ENCODE measurements at regions not wholly inside any gene's neighbourhood (a gene's known extent, or its start where the extent isn't known, plus 50 kb on each side); places are given as distances from the start of the nearest gene placed in this dataset.

DNA sequence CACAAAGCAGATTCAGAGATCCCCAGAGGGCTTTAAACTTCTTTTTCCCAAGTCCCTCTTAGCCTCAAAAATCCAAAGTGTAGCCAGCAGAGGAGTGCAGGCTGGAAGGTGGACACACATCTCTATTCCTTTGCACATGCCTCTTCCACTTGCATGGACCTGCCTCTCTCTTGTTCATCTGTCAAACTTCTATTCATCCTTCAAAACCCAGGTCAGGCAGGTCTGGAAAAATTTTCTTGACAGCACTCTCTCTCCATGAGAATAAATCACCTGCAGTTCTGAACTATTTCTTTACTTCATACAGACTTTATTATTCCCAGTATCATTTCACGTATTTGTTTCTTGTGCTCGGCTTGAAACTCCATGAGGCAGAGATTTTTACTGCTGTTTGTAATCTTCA, 127.5 kb downstream of the SS18 start:
- no peak overlapping the region for H3K27ac Mint-ChIP-seq
- H3K4me3 Mint-ChIP-seq, result no peak overlapping the region
- no peaks in the 10 kb centered on the region for H3K36me3 Mint-ChIP-seq (ENCODE audit: low read depth)
- H3K9me3 Mint-ChIP-seq, result no peaks in the 10 kb centered on the region
- intact Hi-C loops (cut with micrococcal nuclease), result no loop called here
- no peaks in the 10 kb centered on the region for H3K4me1 Mint-ChIP-seq (ENCODE audit: low read depth)
- no peaks in the 10 kb centered on the region for H3K27me3 Mint-ChIP-seq

DNA sequence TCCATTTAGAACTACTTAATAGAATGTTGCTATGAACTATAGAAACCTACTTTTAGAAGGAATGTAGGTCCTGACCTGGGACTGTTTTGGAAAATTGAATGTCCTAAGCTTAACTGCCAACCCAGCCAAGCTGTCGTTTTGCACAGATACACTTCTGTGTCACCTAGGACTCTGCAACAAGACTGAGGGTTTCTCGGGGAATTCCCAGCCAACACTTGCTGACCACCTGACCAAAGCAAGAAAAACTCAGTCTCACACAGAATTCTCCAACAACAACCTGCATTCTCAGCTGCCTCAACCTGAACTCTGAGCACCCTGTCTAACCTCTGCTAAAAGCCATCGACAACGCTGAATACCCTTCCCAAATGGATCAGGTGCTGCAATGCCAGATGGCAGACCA, 128.2 kb downstream of the SS18 start:
- Mint-ChIP-seq H3K27ac (no peak overlapping the region), H3K4me3 (no peak overlapping the region), H3K36me3 (ENCODE audit: low read depth) (no peaks in the 10 kb centered on the region), H3K27me3 (no peaks in the 10 kb centered on the region), H3K4me1 (ENCODE audit: low read depth) (no peaks in the 10 kb centered on the region), H3K9me3 (no peaks in the 10 kb centered on the region)
- intact Hi-C loops (cut with micrococcal nuclease), result no loop called here

DNA sequence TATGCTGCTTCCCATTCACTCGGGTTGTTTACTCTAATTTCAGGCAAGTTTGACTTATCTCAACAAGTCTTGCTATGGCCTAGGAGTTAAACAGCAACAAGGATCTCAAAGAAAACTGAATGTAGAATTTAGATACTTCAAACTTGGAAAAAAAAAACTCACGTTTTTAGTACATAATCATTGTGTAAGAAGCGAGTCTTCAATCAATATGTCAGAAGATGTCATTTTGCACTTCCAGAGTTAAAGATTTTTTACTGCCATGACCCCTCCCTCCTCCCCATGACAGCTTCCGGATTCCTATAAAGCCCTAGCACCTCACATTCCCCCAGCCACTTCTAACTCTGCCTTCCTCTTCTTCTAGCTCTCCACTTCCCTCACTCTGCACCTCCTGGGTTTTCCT, 133.4 kb downstream of the SS18 start:
- no peaks in the 10 kb centered on the region for H3K4me1 Mint-ChIP-seq (ENCODE audit: low read depth)
- intact Hi-C loops (cut with micrococcal nuclease), result no loop called here

GRCh38 chr18:25953111-25953510, 137.3 kb downstream of the SS18 start:
- H3K9me3 Mint-ChIP-seq, result no peaks in the 10 kb centered on the region
- no peak overlapping the region for H3K4me3 Mint-ChIP-seq
- no peak overlapping the region for H3K27ac Mint-ChIP-seq
- no peaks in the 10 kb centered on the region for H3K4me1 Mint-ChIP-seq (ENCODE audit: low read depth)
- intact Hi-C loops (cut with micrococcal nuclease), result no loop called here
- no peaks in the 10 kb centered on the region for H3K36me3 Mint-ChIP-seq (ENCODE audit: low read depth)
- no peaks in the 10 kb centered on the region for H3K27me3 Mint-ChIP-seq

More for the DNA sequence above, 133.4 kb downstream of the SS18 start:
- H3K4me3 Mint-ChIP-seq, result no peak overlapping the region
- no peaks in the 10 kb centered on the region for H3K9me3 Mint-ChIP-seq
- no peaks in the 10 kb centered on the region for H3K36me3 Mint-ChIP-seq (ENCODE audit: low read depth)
- H3K27ac Mint-ChIP-seq, result no peak overlapping the region
- H3K27me3 Mint-ChIP-seq, result no peaks in the 10 kb centered on the region

DNA sequence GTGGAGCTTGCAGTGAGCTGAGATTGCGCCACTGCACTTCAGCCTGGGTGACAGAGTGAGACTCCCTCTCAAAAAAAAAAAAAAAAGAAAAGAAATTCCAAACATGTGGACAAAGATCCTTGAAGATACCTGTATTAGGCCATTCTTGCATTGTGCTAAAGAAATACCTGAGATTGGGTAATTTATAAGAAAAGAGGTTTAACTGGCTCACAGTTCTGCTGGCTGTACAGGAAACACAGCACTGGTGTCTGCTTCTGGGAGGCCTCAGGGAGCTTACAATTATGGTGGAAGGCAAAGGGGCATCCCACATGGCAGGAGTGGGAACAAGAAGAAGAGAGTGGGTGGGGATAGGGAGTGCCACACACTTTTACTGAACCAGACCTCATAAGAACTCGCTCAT, 140.1 kb downstream of the SS18 start:
- Mint-ChIP-seq H3K27ac (no peak overlapping the region), H3K9me3 (peaks cover 13% of the 10 kb centered on the region), H3K4me3 (no peak overlapping the region), H3K27me3 (no peaks in the 10 kb centered on the region), H3K4me1 (ENCODE audit: low read depth) (no peaks in the 10 kb centered on the region), H3K36me3 (ENCODE audit: low read depth) (no peaks in the 10 kb centered on the region)
- intact Hi-C loops (cut with micrococcal nuclease), result no loop called here

GRCh38 chr18:25946540-25946939, 143.9 kb downstream of the SS18 start:
- Mint-ChIP-seq H3K4me1 (ENCODE audit: low read depth) (no peaks in the 10 kb centered on the region), H3K27ac (no peak overlapping the region), H3K9me3 (peaks cover 13% of the 10 kb centered on the region), H3K27me3 (no peaks in the 10 kb centered on the region), H3K36me3 (ENCODE audit: low read depth) (no peaks in the 10 kb centered on the region), H3K4me3 (no peak overlapping the region)
- intact Hi-C loops (cut with micrococcal nuclease), result no loop called here

- no peak overlapping the region for H3K4me3 Mint-ChIP-seq
- no peaks in the 10 kb centered on the region for H3K27me3 Mint-ChIP-seq
- intact Hi-C loops (cut with micrococcal nuclease), result no loop called here
- H3K27ac Mint-ChIP-seq, result no peak overlapping the region
- H3K9me3 Mint-ChIP-seq, result no peaks in the 10 kb centered on the region
- no peaks in the 10 kb centered on the region for H3K4me1 Mint-ChIP-seq (ENCODE audit: low read depth)
- no peaks in the 10 kb centered on the region for H3K36me3 Mint-ChIP-seq (ENCODE audit: low read depth)
These were observed 155.1 kb downstream of the SS18 start for GRCh38 chr18:25935356-25935755.

DNA sequence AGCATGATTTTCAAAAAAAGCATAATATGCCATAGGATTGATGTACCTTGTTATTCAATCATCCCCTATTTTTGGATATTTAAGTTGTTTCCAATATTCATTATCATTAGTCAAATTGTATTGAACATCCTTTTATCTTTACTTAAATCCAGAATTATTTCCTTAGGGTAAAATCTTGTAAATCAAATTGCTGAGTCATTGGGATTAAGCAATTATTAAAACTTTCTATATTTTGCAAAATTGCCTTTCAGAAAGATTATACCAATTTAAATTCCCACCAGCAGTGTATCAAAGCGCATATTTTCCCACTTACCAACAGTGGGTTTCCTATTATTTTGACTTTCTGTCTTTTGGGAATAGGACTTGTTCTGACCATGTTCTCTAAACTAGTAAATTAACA, 159.3 kb downstream of the SS18 start:
- no peaks in the 10 kb centered on the region for H3K27me3 Mint-ChIP-seq
- no peak overlapping the region for H3K4me3 Mint-ChIP-seq
- H3K36me3 Mint-ChIP-seq (ENCODE audit: low read depth), result no peaks in the 10 kb centered on the region
- H3K27ac Mint-ChIP-seq, result no peak overlapping the region
- intact Hi-C loops (cut with micrococcal nuclease), result no loop called here
- no peaks in the 10 kb centered on the region for H3K4me1 Mint-ChIP-seq (ENCODE audit: low read depth)
- no peaks in the 10 kb centered on the region for H3K9me3 Mint-ChIP-seq

DNA sequence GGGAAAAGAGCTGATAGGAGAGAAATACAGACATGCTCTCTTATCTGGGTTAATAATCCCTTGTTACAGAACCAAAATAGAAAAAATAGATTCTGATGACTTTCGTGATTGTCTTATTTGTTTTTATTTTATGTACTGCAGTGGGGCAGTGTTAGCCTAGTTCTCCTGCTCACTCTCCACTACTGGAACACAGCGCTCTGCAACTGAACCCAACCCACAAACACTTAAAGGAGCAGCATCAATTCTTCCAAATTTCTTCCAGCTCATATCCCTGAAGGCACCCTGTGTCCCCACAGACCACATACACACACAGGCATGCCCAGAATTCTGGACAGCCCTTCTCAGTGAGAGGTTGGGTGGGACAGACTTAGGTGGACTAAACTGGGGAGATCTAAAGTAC, 160.6 kb downstream of the SS18 start:
- H3K27ac Mint-ChIP-seq, result no peak overlapping the region
- no peaks in the 10 kb centered on the region for H3K27me3 Mint-ChIP-seq
- H3K4me1 Mint-ChIP-seq (ENCODE audit: low read depth), result no peaks in the 10 kb centered on the region
- H3K4me3 Mint-ChIP-seq, result no peak overlapping the region
- intact Hi-C loops (cut with micrococcal nuclease), result no loop called here
- no peaks in the 10 kb centered on the region for H3K9me3 Mint-ChIP-seq
- H3K36me3 Mint-ChIP-seq (ENCODE audit: low read depth), result no peaks in the 10 kb centered on the region

DNA sequence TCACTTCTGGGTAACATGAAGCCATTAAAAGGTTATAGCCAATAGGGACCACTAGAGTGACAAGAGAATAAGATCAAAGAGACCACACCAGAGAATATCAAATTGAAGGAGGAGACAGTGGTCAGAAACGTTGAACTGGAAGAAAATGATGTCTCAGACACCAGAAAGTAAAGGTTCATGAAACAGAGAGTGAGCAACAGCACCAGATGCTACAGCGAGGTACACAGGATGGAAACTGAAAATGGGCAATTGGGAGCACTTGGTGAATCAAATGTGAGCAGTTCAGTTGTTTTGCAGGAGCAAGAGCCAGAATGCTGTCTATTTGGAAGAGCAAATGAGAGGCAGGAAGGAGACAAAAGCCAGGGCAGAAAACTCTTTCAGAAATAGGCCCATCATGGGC, 162.6 kb downstream of the SS18 start:
- Mint-ChIP-seq H3K4me3 (no peak overlapping the region), H3K9me3 (no peaks in the 10 kb centered on the region), H3K36me3 (ENCODE audit: low read depth) (no peaks in the 10 kb centered on the region), H3K4me1 (ENCODE audit: low read depth) (no peaks in the 10 kb centered on the region), H3K27me3 (no peaks in the 10 kb centered on the region), H3K27ac (no peak overlapping the region)
- intact Hi-C loops (cut with micrococcal nuclease), result no loop called here

- Mint-ChIP-seq H3K4me3 (no peak overlapping the region), H3K9me3 (no peaks in the 10 kb centered on the region), H3K4me1 (ENCODE audit: low read depth) (no peaks in the 10 kb centered on the region), H3K36me3 (ENCODE audit: low read depth) (no peaks in the 10 kb centered on the region), H3K27me3 (no peaks in the 10 kb centered on the region), H3K27ac (no peak overlapping the region)
- intact Hi-C loops (cut with micrococcal nuclease), result no loop called here
These were observed 167.2 kb downstream of the SS18 start for GRCh38 chr18:25923193-25923592.

- Mint-ChIP-seq H3K36me3 (ENCODE audit: low read depth) (no peaks in the 10 kb centered on the region), H3K4me1 (ENCODE audit: low read depth) (no peaks in the 10 kb centered on the region), H3K27ac (no peak overlapping the region), H3K9me3 (no peaks in the 10 kb centered on the region), H3K4me3 (no peak overlapping the region), H3K27me3 (no peaks in the 10 kb centered on the region)
- intact Hi-C loops (cut with micrococcal nuclease), result no loop called here
These were observed 168.6 kb downstream of the SS18 start for GRCh38 chr18:25921677-25922421.

- Mint-ChIP-seq H3K27ac (no peak overlapping the region), H3K36me3 (ENCODE audit: low read depth) (no peaks in the 10 kb centered on the region), H3K9me3 (no peaks in the 10 kb centered on the region), H3K27me3 (no peaks in the 10 kb centered on the region), H3K4me3 (no peak overlapping the region), H3K4me1 (ENCODE audit: low read depth) (no peaks in the 10 kb centered on the region)
- intact Hi-C loops (cut with micrococcal nuclease), result no loop called here
These were observed 174.5 kb downstream of the SS18 start for GRCh38 chr18:25915907-25916306.

GRCh38 chr18:25898965-25899364, 191.4 kb downstream of the SS18 start:
- intact Hi-C loops (cut with micrococcal nuclease), result loop anchor here (5.0 kb wide), 1 partner anchor 1297 kb away; no protein-coding TSS in a partner anchor
- Mint-ChIP-seq H3K9me3 (no peaks in the 10 kb centered on the region), H3K4me1 (ENCODE audit: low read depth) (no peaks in the 10 kb centered on the region), H3K27ac (no peak overlapping the region), H3K4me3 (no peak overlapping the region), H3K36me3 (ENCODE audit: low read depth) (no peaks in the 10 kb centered on the region), H3K27me3 (peaks cover 1% of the 10 kb centered on the region)

GRCh38 chr18:25896956-25897355, 193.5 kb downstream of the SS18 start:
- Mint-ChIP-seq H3K4me3 (no peak overlapping the region), H3K36me3 (ENCODE audit: low read depth) (no peaks in the 10 kb centered on the region), H3K27me3 (peaks cover 1% of the 10 kb centered on the region), H3K9me3 (no peaks in the 10 kb centered on the region), H3K4me1 (ENCODE audit: low read depth) (no peaks in the 10 kb centered on the region), H3K27ac (no peak overlapping the region)
- intact Hi-C loops (cut with micrococcal nuclease), result loop anchor here (5.0 kb wide), 1 partner anchor 1295 kb away; no protein-coding TSS in a partner anchor

Data from dendritic cell treated with granulocyte-macrophage colony-stimulating factor and Interleukin-4, amounts not matched to agents 40 ng/mL and 50 ng/mL, for 4 days (primary cell).